GM12878 (cell line): ENCODE measurements at regions not wholly inside any gene's neighbourhood (a gene's known extent, or its start where the extent isn't known, plus 50 kb on each side); places are given as distances from the start of the nearest gene placed in this dataset.

ENCODE experiments used
- ATAC-seq: fragments of 200-7000 bp; cut with Tn5 transposase; 3 replicates; pipeline ENCODE4 v1.9.1; 2020; ENCODE audit warnings: mild to moderate bottlenecking, moderate library complexity
- BruUV-seq: library from RNA; stranded (reverse); fragments of 400-500 nt; replicated peaks from 2 replicates; lab custom pipeline; 2021; lab: Mats Ljungman, UMichigan
- CTCF ChIA-PET: fragments of 300-600 bp; sonication (Branson Sonifier 250); formaldehyde crosslinking; extraction: SDS; loops from one replicate; lab custom pipeline; 2021; ENCODE audit warnings: inconsistent platforms; lab: Yijun Ruan, JAX
- POLR2A ChIA-PET: fragments of 350-600 bp; formaldehyde crosslinking; extraction: SDS; loops from one replicate; lab custom pipeline; 2021; ENCODE audit warnings: inconsistent platforms; lab: Charles Lee
- RAD21 ChIA-PET: fragments of 300-600 bp; sonication (Branson Sonifier 250); formaldehyde crosslinking; loops from one replicate; lab custom pipeline; 2023; ENCODE audit warnings: antibody characterized with exemption; ENCODE audit not compliant: unreplicated experiment; lab: Charles Lee
- SMC1A ChIA-PET: fragments of 300-600 bp; sonication (Branson Sonifier 250); formaldehyde crosslinking; loops from one replicate; lab custom pipeline; 2023; ENCODE audit not compliant: unreplicated experiment, uncharacterized antibody; lab: Charles Lee
- DNase-seq: peaks from one replicate; pipeline ENCODE4 v3.0.0-alpha.2; 2011; ENCODE audit warnings: low read depth, low spot score
- FAIRE-seq: peaks from 3 replicates; lab custom pipeline; 2011; peaks lifted over from hg19 to GRCh38; lab: Jason Lieb, UNC
- H2AFZ ChIP-seq: 2 replicates; pipeline ENCODE4 v1.6.0; 2011; ENCODE audit warnings: low read depth, low read length, control low read depth; ENCODE audit not compliant: control insufficient read depth
- H3K27ac ChIP-seq: 2 replicates; pipeline ENCODE4 v1.5.1; 2011; ENCODE audit warnings: control low read depth; ENCODE audit not compliant: control insufficient read depth, insufficient read depth
- H3K27me3 ChIP-seq, 2 experiments: replicated peaks in 1 of 2; 2 replicates each; pipeline versions ENCODE4 v1.6.0 to v1.6.1; 2011; ENCODE audit warnings: low read length in 1 of 2; ENCODE audit not compliant: control insufficient read depth in 2 of 2, insufficient read depth in 2 of 2
- H3K36me3 ChIP-seq, 2 experiments: 2 replicates each; pipeline ENCODE4 v1.5.1; 2011; ENCODE audit warnings: low read length in 1 of 2; ENCODE audit not compliant: control insufficient read depth in 2 of 2, insufficient read depth in 2 of 2
- H3K4me1 ChIP-seq: 2 replicates; pipeline ENCODE4 v1.6.1; 2011; ENCODE audit warnings: mild to moderate bottlenecking, low read length, moderate library complexity, mixed read lengths; ENCODE audit not compliant: control insufficient read depth, insufficient read depth
- H3K4me2 ChIP-seq: 2 replicates; pipeline ENCODE4 v1.6.0; 2011; ENCODE audit warnings: control low read depth; ENCODE audit not compliant: control insufficient read depth, insufficient read depth
- H3K4me3 ChIP-seq: fragments of 200-600 bp; sonication (generic); 2 replicates; pipeline ENCODE4 v1.5.1; 2016
- H3K79me2 ChIP-seq: 2 replicates; pipeline ENCODE4 v1.6.0; 2011; ENCODE audit warnings: low read length; ENCODE audit not compliant: control insufficient read depth, insufficient read depth
- H3K9ac ChIP-seq: 2 replicates; pipeline ENCODE4 v1.8.0; 2011; ENCODE audit warnings: low read length, control low read depth, mixed read lengths; ENCODE audit not compliant: control insufficient read depth, insufficient read depth
- H3K9me3 ChIP-seq: replicated peaks from 3 replicates; pipeline ENCODE4 v1.5.1; 2011; ENCODE audit warnings: mild to moderate bottlenecking, low read length; ENCODE audit not compliant: control insufficient read depth, insufficient read depth
- H4K20me1 ChIP-seq: 2 replicates; pipeline ENCODE4 v1.6.0; 2011; ENCODE audit not compliant: control insufficient read depth, insufficient read depth
- ASH2L ChIP-seq: fragments of 300-600, 200-600 bp; sonication (generic); IDR thresholded peaks from 2 replicates; pipeline ENCODE4 v1.6.1; 2017; ENCODE audit warnings: low read depth, mild to moderate bottlenecking, borderline replicate concordance
- BCLAF1 ChIP-seq: fragments of 450-650 bp; IDR thresholded peaks from 2 replicates; pipeline ENCODE4 v1.6.1; 2017; ENCODE audit warnings: antibody characterized with exemption, mild to moderate bottlenecking, moderate library complexity
- CEBPB ChIP-seq, 2 experiments: fragments of 150-350 bp in 1 of 2; IDR thresholded peaks; 2 replicates each; pipeline ENCODE4 v1.6.1; 2012 to 2014; ENCODE audit warnings: low read depth in 2 of 2, low read length in 2 of 2, borderline replicate concordance in 1 of 2, inconsistent platforms in 1 of 2
- E4F1 ChIP-seq: fragments of 450-650 bp; IDR thresholded peaks from 2 replicates; pipeline ENCODE4 v1.6.1; 2018; ENCODE audit warnings: borderline replicate concordance, mild to moderate bottlenecking; ENCODE audit not compliant: partially characterized antibody
- IKZF2 ChIP-seq, 2 experiments: fragments of 450-650 bp; IDR thresholded peaks; 2 replicates each; pipeline ENCODE4 v1.6.1; 2017; ENCODE audit warnings: mild to moderate bottlenecking in 2 of 2, moderate library complexity in 2 of 2
- KAT2A ChIP-seq: conservative IDR thresholded peaks from 2 replicates; pipeline ENCODE4 v1.6.1; 2011; ENCODE audit warnings: low read depth, low read length; ENCODE audit not compliant: control insufficient read depth
- MYB ChIP-seq: fragments of 150-350 bp; IDR thresholded peaks from 2 replicates; pipeline ENCODE4 v1.6.1; 2014; ENCODE audit warnings: mild to moderate bottlenecking, low read depth, low read length, borderline replicate concordance
- NKRF ChIP-seq: fragments of 450-650 bp; conservative IDR thresholded peaks from 2 replicates; pipeline ENCODE4 v1.6.1; 2017; ENCODE audit warnings: mild to moderate bottlenecking, moderate library complexity
- RAD21 ChIP-seq: IDR thresholded peaks from 2 replicates; pipeline ENCODE4 v1.6.1; 2011; ENCODE audit warnings: mild to moderate bottlenecking, low read depth, low read length, moderate library complexity; ENCODE audit not compliant: insufficient read depth
- ZNF274 ChIP-seq: IDR thresholded peaks from one replicate; pipeline ENCODE4 v1.8.0; 2011; ENCODE audit not compliant: insufficient read length, insufficient read depth
- WGBS: methylation state at CpG from one replicate; pipeline ENCODE4 v1.1.6; 2016; ENCODE audit warnings: low lambda C conversion rate; ENCODE audit not compliant: insufficient replicate concordance, insufficient coverage; ENCODE audit errors: missing lambda C conversion rate; 5-methylcytosine and 5-hydroxymethylcytosine counted together
- in situ Hi-C: fragments of 300-500 bp; cut with MboI; formaldehyde crosslinking; loops from 9 replicates; pipeline ENCODE4 v1.14.3; 2018; ENCODE audit warnings: mixed read lengths
- intact Hi-C: fragments of 100-400 bp; cut with micrococcal nuclease; formaldehyde crosslinking; loops from one replicate; pipeline ENCODE4 v1.14.2; 2022; ENCODE audit not compliant: unreplicated experiment

GRCh38 chr5:121424976-121425375 is 426.7 kb upstream of the FTMT start:
- Histone ChIP-seq H3K4me1 (no peaks in the 10 kb centered on the region), H2AFZ (no peak overlapping the region), H3K9me3 (no peaks in the 10 kb centered on the region), H3K4me2 (no peak overlapping the region), H3K27ac (no peak overlapping the region), H3K27me3 (no peaks in the 10 kb centered on the region), H4K20me1 (no peaks in the 10 kb centered on the region), H3K36me3 (no peaks in the 10 kb centered on the region), H3K79me2 (no peaks in the 10 kb centered on the region), H3K4me3 (no peak overlapping the region), H3K9ac (no peak overlapping the region)
- TF ChIP-seq NKRF, result no peak
- no peak for TF ChIP-seq E4F1
- DNase-seq, result no peak
- BruUV-seq, result no TSS peak
- WGBS, result 20% methylated on average over 2 of the region's 2 CpGs
- CTCF ChIA-PET, result interaction anchor here (0.7 kb wide), 1 partner anchor 437 kb away, joined by 3 read pairs; no protein-coding TSS in a partner anchor
- no peak for FAIRE-seq
- POLR2A ChIA-PET, result no interaction called here
- intact Hi-C loops, result no loop called here
- SMC1A ChIA-PET, result no interaction called here
- RAD21 ChIA-PET, result no interaction called here
- in situ Hi-C loops, result no loop called here
- no peak for ATAC-seq

- FAIRE-seq, result no peak
- TF ChIP-seq ZNF274 (no peak), ASH2L (no peak), RAD21 (no peak), IKZF2 (IDR thresholded peaks at IDR 0.05) (no peak), CEBPB (IDR thresholded peaks at IDR 0.05; ENCODE audit: borderline replicate concordance in 1 of 2, low read depth in 2 of 2, low read length in 2 of 2) (no peak), KAT2A (no peak), MYB (no peak), BCLAF1 (no peak)
Measured at GRCh38 chr5:121426153-121426552, 425.5 kb upstream of the FTMT start.

More at GRCh38 chr5:121426153-121426552, 425.5 kb upstream of the FTMT start:
- no TSS peak for BruUV-seq
- in situ Hi-C loops, result no loop called here
- POLR2A ChIA-PET, result no interaction called here
- no peak overlapping the region for H3K27ac ChIP-seq
- H3K36me3 ChIP-seq, result no peaks in the 10 kb centered on the region
- H2AFZ ChIP-seq, result no peak overlapping the region
- H3K9ac ChIP-seq, result no peak overlapping the region
- no peaks in the 10 kb centered on the region for H3K79me2 ChIP-seq
- H3K27me3 ChIP-seq, result no peaks in the 10 kb centered on the region
- no peak overlapping the region for H3K4me2 ChIP-seq
- CTCF ChIA-PET, result no interaction called here
- no peaks in the 10 kb centered on the region for H3K4me1 ChIP-seq
- ATAC-seq, result no peak
- no peaks in the 10 kb centered on the region for H3K9me3 ChIP-seq
- no peaks in the 10 kb centered on the region for H4K20me1 ChIP-seq
- WGBS, result 3% methylated on average over 4 of the region's 4 CpGs
- SMC1A ChIA-PET, result no interaction called here
- RAD21 ChIA-PET, result no interaction called here
- intact Hi-C loops, result no loop called here
- DNase-seq, result no peak
- no peak overlapping the region for H3K4me3 ChIP-seq
